ENCODE measurements at regions not wholly inside any gene's neighbourhood (a gene's known extent, or its start where the extent isn't known, plus 50 kb on each side); places are given as distances from the start of the nearest gene placed in this dataset.

- Mint-ChIP-seq H3K4me3 (ENCODE audit: unreplicated experiment) (no peak overlapping the region), H3K27ac (ENCODE audit: unreplicated experiment) (no peak overlapping the region), H3K36me3 (ENCODE audit: unreplicated experiment) (peaks cover 45% of the 10 kb centered on the region), H3K9me3 (ENCODE audit: unreplicated experiment) (peaks cover 27% of the 10 kb centered on the region), H3K4me1 (ENCODE audit: unreplicated experiment) (peaks cover 7% of the 10 kb centered on the region), H3K27me3 (ENCODE audit: unreplicated experiment) (no peaks in the 10 kb centered on the region)
- no peak for DNase-seq (ENCODE audit: extremely low spot score, unreplicated experiment)
- no peak for TF ChIP-seq CTCF (IDR thresholded peaks at IDR 0.05)
Observed at GRCh38 chr11:122062763-122063162, 53.3 kb downstream of the BLID start.

GRCh38 chr11:122059565-122059964 lies 56.5 kb downstream of the BLID start:
- Mint-ChIP-seq H3K36me3 (ENCODE audit: unreplicated experiment) (peaks cover 45% of the 10 kb centered on the region), H3K27me3 (ENCODE audit: unreplicated experiment) (no peaks in the 10 kb centered on the region), H3K9me3 (ENCODE audit: unreplicated experiment) (peaks cover 32% of the 10 kb centered on the region), H3K4me1 (ENCODE audit: unreplicated experiment) (no peaks in the 10 kb centered on the region), H3K4me3 (ENCODE audit: unreplicated experiment) (no peak overlapping the region), H3K27ac (ENCODE audit: unreplicated experiment) (no peak overlapping the region)
- no peak for TF ChIP-seq CTCF (IDR thresholded peaks at IDR 0.05)
- no peak for DNase-seq (ENCODE audit: extremely low spot score, unreplicated experiment)

DNA sequence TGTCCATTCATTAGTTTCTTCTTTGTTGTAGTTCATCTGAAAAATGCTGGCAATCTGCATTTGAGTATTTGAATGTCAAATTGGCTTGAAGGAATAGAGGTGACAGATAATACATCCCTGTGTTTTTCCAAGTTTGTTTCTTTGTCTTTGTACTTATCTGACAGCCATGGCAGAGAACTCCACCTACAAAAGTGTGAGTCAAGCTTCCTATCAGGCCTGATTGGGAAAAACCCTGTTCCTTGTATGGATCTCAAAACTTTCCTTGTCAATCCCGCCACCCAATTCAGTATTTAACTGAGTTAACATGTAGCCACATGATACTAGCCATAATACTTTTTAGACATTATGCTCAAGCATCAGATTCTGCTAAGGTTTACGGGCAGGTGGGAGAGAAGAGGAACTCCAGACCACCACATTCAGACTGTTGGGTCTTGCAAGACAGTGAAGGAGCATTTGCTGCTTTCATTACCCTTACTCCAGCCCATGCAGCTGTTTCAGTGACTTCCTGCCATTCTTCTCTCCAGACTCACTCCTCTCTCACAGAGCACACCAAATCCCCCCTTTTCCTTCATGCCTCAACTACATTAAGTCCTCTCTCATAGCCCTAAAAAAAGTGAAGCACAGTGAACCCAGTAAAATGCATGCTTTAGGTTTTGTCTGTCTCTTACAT lies 65.9 kb downstream of the BLID start:
- Mint-ChIP-seq H3K27ac (ENCODE audit: unreplicated experiment) (no peak overlapping the region), H3K4me3 (ENCODE audit: unreplicated experiment) (no peak overlapping the region), H3K36me3 (ENCODE audit: unreplicated experiment) (peaks cover 6% of the 10 kb centered on the region), H3K27me3 (ENCODE audit: unreplicated experiment) (no peaks in the 10 kb centered on the region), H3K4me1 (ENCODE audit: unreplicated experiment) (peaks cover 5% of the 10 kb centered on the region), H3K9me3 (ENCODE audit: unreplicated experiment) (peaks cover 13% of the 10 kb centered on the region)
- TF ChIP-seq CTCF (IDR thresholded peaks at IDR 0.05): no peak
- DNase-seq (ENCODE audit: extremely low spot score, unreplicated experiment): no peak

DNA sequence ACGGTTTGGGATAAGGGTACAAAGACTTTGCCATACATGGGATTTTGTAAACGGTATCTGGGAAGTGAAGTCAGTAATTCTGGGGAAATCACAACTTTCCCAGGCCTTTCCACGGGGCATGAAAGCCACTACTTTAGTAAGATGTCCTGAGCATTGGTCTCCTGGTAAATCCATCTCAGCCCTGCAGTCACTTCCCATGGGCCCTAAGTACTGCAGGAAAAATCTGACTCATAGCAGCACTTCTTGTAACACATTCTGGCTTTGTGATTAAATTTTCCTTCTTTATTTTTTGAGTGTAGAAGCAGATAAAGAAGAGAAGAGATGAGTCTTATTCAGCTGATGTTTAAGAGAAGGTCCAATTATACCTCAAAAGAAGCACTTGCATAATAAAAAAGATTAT lies 67.6 kb downstream of the BLID start:
- TF ChIP-seq CTCF (IDR thresholded peaks at IDR 0.05): no peak
- H3K9me3 Mint-ChIP-seq (ENCODE audit: unreplicated experiment): peaks cover 13% of the 10 kb centered on the region
- H3K27me3 Mint-ChIP-seq (ENCODE audit: unreplicated experiment): no peaks in the 10 kb centered on the region
- H3K4me1 Mint-ChIP-seq (ENCODE audit: unreplicated experiment): peaks cover 7% of the 10 kb centered on the region
- H3K27ac Mint-ChIP-seq (ENCODE audit: unreplicated experiment): no peak overlapping the region
- no peak overlapping the region for H3K4me3 Mint-ChIP-seq (ENCODE audit: unreplicated experiment)
- peaks cover 6% of the 10 kb centered on the region for H3K36me3 Mint-ChIP-seq (ENCODE audit: unreplicated experiment)
- no peak for DNase-seq (ENCODE audit: extremely low spot score, unreplicated experiment)

DNA sequence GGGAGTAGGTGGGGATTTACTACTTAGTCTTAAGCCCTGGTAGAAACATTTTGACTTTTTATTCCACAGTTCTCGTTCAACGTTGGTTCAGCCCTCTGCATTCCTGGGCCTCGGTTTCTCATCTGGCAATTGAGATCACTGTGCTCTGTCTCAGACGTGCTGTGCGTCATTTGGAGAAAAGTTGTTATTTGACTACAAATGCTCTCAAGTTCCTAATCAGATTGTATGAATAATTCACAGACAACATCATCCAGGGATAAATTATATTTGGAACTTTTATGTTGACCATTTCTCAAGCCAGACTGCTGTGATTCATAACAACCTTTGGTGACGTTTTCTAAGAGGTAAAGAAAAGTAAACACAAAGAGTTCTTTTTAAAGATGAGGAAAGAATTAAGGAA lies 69.2 kb downstream of the BLID start:
- no peak for TF ChIP-seq CTCF (IDR thresholded peaks at IDR 0.05)
- Mint-ChIP-seq H3K36me3 (ENCODE audit: unreplicated experiment) (peaks cover 4% of the 10 kb centered on the region), H3K9me3 (ENCODE audit: unreplicated experiment) (peaks cover 9% of the 10 kb centered on the region), H3K27me3 (ENCODE audit: unreplicated experiment) (no peaks in the 10 kb centered on the region), H3K4me1 (ENCODE audit: unreplicated experiment) (peaks cover 7% of the 10 kb centered on the region), H3K4me3 (ENCODE audit: unreplicated experiment) (no peak overlapping the region), H3K27ac (ENCODE audit: unreplicated experiment) (no peak overlapping the region)
- no peak for DNase-seq (ENCODE audit: extremely low spot score, unreplicated experiment)
